RWPE2 (cell line): ENCODE measurements at regions not wholly inside any gene's neighbourhood (a gene's known extent, or its start where the extent isn't known, plus 50 kb on each side); places are given as distances from the start of the nearest gene placed in this dataset.

Experiments used
- ATAC-seq: fragments of 200-7000 bp; cut with Tn5 transposase; 3 replicates; pipeline ENCODE4 v1.9.1; 2021; ENCODE audit warnings: low read depth
- DNase-seq: peaks from one replicate; pipeline ENCODE4 v3.0.0-alpha.2; 2020; ENCODE audit warnings: low spot score
- H3K27ac ChIP-seq: fragments of 450-650 bp; 2 replicates; pipeline ENCODE4 v1.5.1; 2017; ENCODE audit warnings: mild to moderate bottlenecking; ENCODE audit not compliant: poor library complexity, severe bottlenecking
- H3K27me3 ChIP-seq: fragments of 250-450 bp; sonication (Bioruptor Pico); 2 replicates; pipeline ENCODE4 v1.5.1; 2021; ENCODE audit warnings: mild to moderate bottlenecking, moderate library complexity; ENCODE audit not compliant: insufficient read depth, poor library complexity, severe bottlenecking
- H3K36me3 ChIP-seq: fragments of 250-450 bp; sonication (Bioruptor Pico); 2 replicates; pipeline ENCODE4 v1.5.1; 2020; ENCODE audit warnings: low read depth, mild to moderate bottlenecking, moderate library complexity
- H3K4me1 ChIP-seq: fragments of 250-450 bp; sonication (Bioruptor Pico); 2 replicates; pipeline ENCODE4 v1.5.1; 2021; ENCODE audit warnings: mild to moderate bottlenecking, moderate library complexity; ENCODE audit not compliant: insufficient read depth, poor library complexity, severe bottlenecking
- H3K4me3 ChIP-seq: fragments of 250-450 bp; sonication (Bioruptor Pico); 2 replicates; pipeline ENCODE4 v1.5.1; 2021; ENCODE audit warnings: mild to moderate bottlenecking, moderate library complexity; ENCODE audit not compliant: severe bottlenecking
- H3K9me3 ChIP-seq: fragments of 250-450 bp; sonication (Bioruptor Pico); 2 replicates; pipeline ENCODE4 v1.5.1; 2021; ENCODE audit warnings: mild to moderate bottlenecking, moderate library complexity; ENCODE audit not compliant: severe bottlenecking
- CTCF ChIP-seq: fragments of 450-650 bp; IDR thresholded peaks from one replicate; pipeline ENCODE4 v1.5.1; 2017; ENCODE audit warnings: mild to moderate bottlenecking, moderate library complexity; ENCODE audit not compliant: poor library complexity, severe bottlenecking

GRCh38 chr5:125551246-125551645 lies 804.8 kb upstream of the ZNF608 start:
- no peaks in the 10 kb centered on the region for H3K27me3 ChIP-seq
- DNase-seq (no peak), ATAC-seq (no peak)

GRCh38 chr5:125551797-125552196 lies 805.4 kb upstream of the ZNF608 start:
- Histone ChIP-seq H3K27me3 (no peaks in the 10 kb centered on the region), H3K4me1 (peaks cover 13% of the 10 kb centered on the region), H3K4me3 (no peak overlapping the region), H3K36me3 (no peaks in the 10 kb centered on the region), H3K9me3 (no peaks in the 10 kb centered on the region), H3K27ac (no peak overlapping the region)
- DNase-seq (no peak), ATAC-seq (no peak)
- TF ChIP-seq CTCF = no peak

More at GRCh38 chr5:125551246-125551645, 804.8 kb upstream of the ZNF608 start:
- Histone ChIP-seq H3K4me3 (no peak overlapping the region), H3K27ac (no peak overlapping the region), H3K9me3 (no peaks in the 10 kb centered on the region), H3K36me3 (no peaks in the 10 kb centered on the region), H3K4me1 (peaks cover 13% of the 10 kb centered on the region)
- TF ChIP-seq CTCF = no peak

GRCh38 chr5:125552486-125552885 lies 806.0 kb upstream of the ZNF608 start:
- ATAC-seq = no peak
- Histone ChIP-seq H3K4me3 (no peak overlapping the region), H3K4me1 (peaks cover 13% of the 10 kb centered on the region), H3K36me3 (no peaks in the 10 kb centered on the region), H3K27me3 (no peaks in the 10 kb centered on the region), H3K9me3 (no peaks in the 10 kb centered on the region), H3K27ac (no peak overlapping the region)
- no peak for DNase-seq
- no peak for TF ChIP-seq CTCF

- Histone ChIP-seq H3K4me1 (peaks cover 20% of the 10 kb centered on the region), H3K36me3 (no peaks in the 10 kb centered on the region), H3K27me3 (no peaks in the 10 kb centered on the region), H3K4me3 (no peak overlapping the region), H3K9me3 (no peaks in the 10 kb centered on the region), H3K27ac (no peak overlapping the region)
- no peak for DNase-seq
- ATAC-seq = no peak
- no peak for TF ChIP-seq CTCF
These were observed 807.9 kb upstream of the ZNF608 start for GRCh38 chr5:125554355-125554754.

GRCh38 chr5:125555591-125555990 lies 809.2 kb upstream of the ZNF608 start:
- ATAC-seq (no peak), DNase-seq (no peak)
- H3K4me1 ChIP-seq = peaks cover 26% of the 10 kb centered on the region
- no peaks in the 10 kb centered on the region for H3K9me3 ChIP-seq
- no peak overlapping the region for H3K27ac ChIP-seq
- no peaks in the 10 kb centered on the region for H3K36me3 ChIP-seq
- no peaks in the 10 kb centered on the region for H3K27me3 ChIP-seq
- no peak for TF ChIP-seq CTCF
- no peak overlapping the region for H3K4me3 ChIP-seq
